Testis (tissue), 2 donors: ENCODE measurements at regions not wholly inside any gene's neighbourhood (a gene's known extent, or its start where the extent isn't known, plus 50 kb on each side); places are given as distances from the start of the nearest gene placed in this dataset.

Experiments used
- DNase-seq: peaks from one replicate; pipeline ENCODE4 v3.0.0-alpha.2; 2019
- H3K27ac ChIP-seq, 2 donors: fragments of 200-600 bp; sonication (generic); one replicate each; pipeline ENCODE4 v1.5.1; 2019
- H3K27me3 ChIP-seq: fragments of 200-600 bp; sonication (generic); one replicate; pipeline ENCODE4 v1.5.1; 2019
- H3K36me3 ChIP-seq: fragments of 200-600 bp; sonication (generic); one replicate; pipeline ENCODE4 v1.5.1; 2017; ENCODE audit warnings: low read depth; ENCODE audit errors: missing control alignments
- H3K4me1 ChIP-seq: fragments of 200-600 bp; sonication (generic); one replicate; pipeline ENCODE4 v1.5.1; 2019
- H3K4me3 ChIP-seq, 2 donors: fragments of 200-600 bp; sonication (generic); one replicate each; pipeline ENCODE4 v1.5.1; 2017 to 2019
- H3K9me3 ChIP-seq: fragments of 200-600 bp; sonication (generic); one replicate; pipeline ENCODE4 v1.5.1; 2017
- POLR2A ChIP-seq: fragments of 450-650 bp; IDR thresholded peaks from one replicate; pipeline ENCODE4 v1.6.1; 2017; ENCODE audit warnings: antibody characterized with exemption, mild to moderate bottlenecking, moderate library complexity
- WGBS, 2 donors: methylation state at CpG; one replicate each; pipeline ENCODE4 v1.1.5; 2018; 5-methylcytosine and 5-hydroxymethylcytosine counted together
- intact Hi-C: fragments of 100-400 bp; cut with DNase I; formaldehyde crosslinking; loops from one replicate; pipeline ENCODE4 v1.15.1; 2023; ENCODE audit warnings: low total_unique reads
- small RNA-seq, 2 donors: library from RNA; depleted of rRNA; stranded (forward); fragments of <200 nt; gene quantifications; one replicate each; pipeline ENCODE3, GENCODE V24; 2016
- TF ChIP-seq, protein P1 (sequence below), 3 experiments: fragments of 450-650 bp in 2 of 3; fragments of 200-600 bp in 1 of 3; sonication (generic) in 1 of 3; IDR thresholded peaks; one replicate each; pipeline ENCODE4 v1.5.1; 2016 to 2019; ENCODE audit warnings: antibody characterized with exemption in 3 of 3, mild to moderate bottlenecking in 2 of 3, moderate library complexity in 1 of 3

DNA sequence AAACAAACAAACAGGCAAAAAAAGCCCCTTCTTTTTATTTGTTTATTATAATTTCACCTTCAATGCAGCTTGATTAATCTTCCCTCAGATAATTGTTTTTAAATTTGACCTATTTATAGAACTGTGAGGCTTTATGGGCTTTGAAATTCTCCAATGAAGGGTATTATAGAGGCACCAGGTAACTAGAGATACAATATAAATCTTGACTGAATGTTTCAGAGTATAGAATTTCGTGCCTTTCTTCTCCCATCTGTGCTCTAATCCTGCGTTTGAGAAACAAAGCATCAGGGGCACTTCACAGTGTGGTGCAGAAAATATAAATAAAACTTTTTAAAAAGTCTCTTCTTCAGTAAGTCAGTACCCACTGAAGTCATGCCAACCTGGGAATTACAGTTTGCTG is 120.9 kb downstream of the ANKRD50 start:
- TF ChIP-seq, protein P1, sequence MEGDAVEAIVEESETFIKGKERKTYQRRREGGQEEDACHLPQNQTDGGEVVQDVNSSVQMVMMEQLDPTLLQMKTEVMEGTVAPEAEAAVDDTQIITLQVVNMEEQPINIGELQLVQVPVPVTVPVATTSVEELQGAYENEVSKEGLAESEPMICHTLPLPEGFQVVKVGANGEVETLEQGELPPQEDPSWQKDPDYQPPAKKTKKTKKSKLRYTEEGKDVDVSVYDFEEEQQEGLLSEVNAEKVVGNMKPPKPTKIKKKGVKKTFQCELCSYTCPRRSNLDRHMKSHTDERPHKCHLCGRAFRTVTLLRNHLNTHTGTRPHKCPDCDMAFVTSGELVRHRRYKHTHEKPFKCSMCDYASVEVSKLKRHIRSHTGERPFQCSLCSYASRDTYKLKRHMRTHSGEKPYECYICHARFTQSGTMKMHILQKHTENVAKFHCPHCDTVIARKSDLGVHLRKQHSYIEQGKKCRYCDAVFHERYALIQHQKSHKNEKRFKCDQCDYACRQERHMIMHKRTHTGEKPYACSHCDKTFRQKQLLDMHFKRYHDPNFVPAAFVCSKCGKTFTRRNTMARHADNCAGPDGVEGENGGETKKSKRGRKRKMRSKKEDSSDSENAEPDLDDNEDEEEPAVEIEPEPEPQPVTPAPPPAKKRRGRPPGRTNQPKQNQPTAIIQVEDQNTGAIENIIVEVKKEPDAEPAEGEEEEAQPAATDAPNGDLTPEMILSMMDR (IDR thresholded peaks at IDR 0.05): no peak
- TF ChIP-seq POLR2A: no peak
- Histone ChIP-seq H3K36me3 (no peaks in the 10 kb centered on the region), H3K27ac (no peak overlapping the region), H3K4me1 (no peaks in the 10 kb centered on the region), H3K27me3 (no peaks in the 10 kb centered on the region), H3K4me3 (no peak overlapping the region), H3K9me3 (no peaks in the 10 kb centered on the region)
- no peak for DNase-seq
- intact Hi-C loops: no loop called here
- WGBS, 2 donors: 81 to 84% methylated on average over 2 of the region's 2 CpGs

DNA sequence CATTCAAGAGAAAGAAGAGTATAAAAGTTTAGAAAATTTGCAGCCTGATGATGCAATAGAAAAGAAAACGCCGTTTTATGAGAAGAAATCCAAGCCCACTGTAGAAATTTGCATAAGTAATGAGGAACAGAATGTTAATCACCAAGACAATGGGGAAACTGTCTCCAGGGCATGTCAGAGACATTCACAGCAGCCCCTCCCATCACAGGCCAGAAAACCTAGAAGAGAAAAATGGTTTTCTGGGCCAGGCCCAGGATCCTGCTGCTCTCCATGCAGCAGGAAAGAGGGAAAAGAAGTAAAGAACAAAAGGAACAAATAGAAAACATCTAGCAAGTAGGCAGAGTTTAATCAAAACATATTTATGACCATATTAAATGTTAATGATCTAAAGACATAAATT is 119.0 kb downstream of the ANKRD50 start:
- H3K27ac ChIP-seq: no peak overlapping the region
- intact Hi-C loops: no loop called here
- no peaks in the 10 kb centered on the region for H3K36me3 ChIP-seq
- TF ChIP-seq POLR2A: no peak
- TF ChIP-seq, protein P1 (IDR thresholded peaks at IDR 0.05): no peak
- H3K27me3 ChIP-seq: no peaks in the 10 kb centered on the region
- no peaks in the 10 kb centered on the region for H3K9me3 ChIP-seq
- H3K4me3 ChIP-seq: no peak overlapping the region
- WGBS, 2 donors: 78 to 87% methylated on average over 2 of the region's 2 CpGs
- H3K4me1 ChIP-seq: no peaks in the 10 kb centered on the region
- no peak for DNase-seq

DNA sequence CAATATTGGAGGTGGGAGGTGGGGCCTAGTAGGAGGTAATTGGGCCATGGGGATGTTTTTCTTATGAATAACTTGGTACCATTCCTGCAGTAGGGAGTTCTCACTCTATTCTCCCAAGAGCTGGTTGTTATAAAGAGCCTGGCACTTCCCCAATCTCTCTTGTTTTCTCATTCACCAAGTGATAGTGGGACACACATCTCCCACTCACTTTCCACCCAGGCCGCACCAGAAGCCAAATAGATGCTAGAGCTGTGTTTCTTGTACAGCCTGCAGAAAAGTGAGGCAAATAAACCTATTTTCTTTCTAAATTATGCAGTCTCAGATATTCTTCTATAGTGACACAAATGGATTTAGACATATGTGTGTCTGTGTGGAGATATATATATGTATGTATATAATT is 117.6 kb downstream of the ANKRD50 start:
- Histone ChIP-seq H3K9me3 (no peaks in the 10 kb centered on the region), H3K36me3 (no peaks in the 10 kb centered on the region), H3K27ac (no peak overlapping the region), H3K27me3 (no peaks in the 10 kb centered on the region), H3K4me3 (no peak overlapping the region), H3K4me1 (no peaks in the 10 kb centered on the region)
- TF ChIP-seq POLR2A: no peak
- TF ChIP-seq, protein P1 (IDR thresholded peaks at IDR 0.05): no peak
- intact Hi-C loops: no loop called here
- WGBS, 2 donors: 67 to 85% methylated on average over 1 of the region's 1 CpG
- DNase-seq: no peak

DNA sequence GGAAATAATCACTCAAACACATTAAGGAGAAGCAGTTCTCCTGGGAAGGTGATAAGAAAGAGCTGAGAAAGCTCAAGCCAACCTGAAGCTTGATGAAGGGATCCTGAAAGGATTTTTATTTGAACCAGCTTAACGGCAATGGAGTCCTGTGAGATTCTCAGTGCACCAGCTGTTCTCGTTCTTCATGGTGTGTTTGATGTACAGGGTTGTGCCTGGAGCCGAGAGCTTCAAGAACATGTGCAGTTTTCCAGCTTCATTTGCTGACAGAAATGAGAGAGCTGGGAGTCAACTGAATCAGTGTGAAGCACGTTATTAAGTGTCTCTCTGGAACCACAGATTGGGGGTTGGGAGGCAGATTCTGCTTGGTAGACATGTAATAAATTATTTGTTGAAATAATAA is 115.7 kb downstream of the ANKRD50 start:
- Histone ChIP-seq H3K36me3 (no peaks in the 10 kb centered on the region), H3K27me3 (no peaks in the 10 kb centered on the region), H3K4me3 (no peak overlapping the region), H3K9me3 (no peaks in the 10 kb centered on the region), H3K4me1 (no peaks in the 10 kb centered on the region), H3K27ac (no peak overlapping the region)
- intact Hi-C loops: no loop called here
- TF ChIP-seq, protein P1 (IDR thresholded peaks at IDR 0.05): no peak
- no peak for TF ChIP-seq POLR2A
- DNase-seq: no peak
- WGBS, 2 donors: 61 to 73% methylated on average over 4 of the region's 4 CpGs

DNA sequence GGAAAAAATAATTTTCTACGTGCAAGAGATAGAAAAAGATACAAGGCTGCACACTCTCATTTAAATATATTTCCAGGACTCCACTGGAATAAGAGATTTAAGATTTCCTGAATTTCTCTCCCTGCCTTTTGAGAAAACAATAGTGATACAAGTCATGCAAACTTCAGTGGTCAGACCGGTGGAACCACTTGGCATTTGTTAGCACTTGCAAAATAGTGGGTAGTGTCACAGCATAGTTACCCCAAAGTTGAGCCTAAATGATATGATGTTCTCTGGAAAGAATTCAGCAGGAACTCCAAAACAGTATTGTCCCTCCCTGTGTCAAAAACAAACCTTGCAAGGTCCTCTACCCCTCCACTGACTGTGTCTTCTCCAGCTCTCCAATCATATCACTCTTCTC is 102.3 kb downstream of the ANKRD50 start:
- intact Hi-C loops: no loop called here
- no peak overlapping the region for H3K4me3 ChIP-seq
- H3K36me3 ChIP-seq: no peaks in the 10 kb centered on the region
- no peaks in the 10 kb centered on the region for H3K9me3 ChIP-seq
- H3K27ac ChIP-seq: no peak overlapping the region
- no peaks in the 10 kb centered on the region for H3K4me1 ChIP-seq
- no peaks in the 10 kb centered on the region for H3K27me3 ChIP-seq
- WGBS, 2 donors: 65 to 73% methylated on average over 2 of the region's 2 CpGs
- TF ChIP-seq, protein P1 (IDR thresholded peaks at IDR 0.05): no peak
- TF ChIP-seq POLR2A: no peak
- no peak for DNase-seq

Small RNA genes lying in the stretch of these regions (small RNA-seq; reads per million reads assigned to genes)
- 0 reads per million in 2 donors for gene AC093767.1
